PC-3 (cell line): ENCODE measurements at regions not wholly inside any gene's neighbourhood (a gene's known extent, or its start where the extent isn't known, plus 50 kb on each side); places are given as distances from the start of the nearest gene placed in this dataset.

Experiments used
- EZH2phosphoT487 ChIP-seq: fragments of 300-600 bp; sonication (generic); IDR thresholded peaks from 2 replicates; pipeline ENCODE4 v1.6.1; 2018; ENCODE audit warnings: mild to moderate bottlenecking, antibody characterized with exemption, low read length, borderline replicate concordance
- TF ChIP-seq, protein P1 (sequence below): fragments of 300-600 bp; sonication (generic); conservative IDR thresholded peaks from 2 replicates; pipeline ENCODE4 v1.5.1; 2017; ENCODE audit warnings: antibody characterized with exemption, low read depth, mild to moderate bottlenecking, low read length

DNA sequence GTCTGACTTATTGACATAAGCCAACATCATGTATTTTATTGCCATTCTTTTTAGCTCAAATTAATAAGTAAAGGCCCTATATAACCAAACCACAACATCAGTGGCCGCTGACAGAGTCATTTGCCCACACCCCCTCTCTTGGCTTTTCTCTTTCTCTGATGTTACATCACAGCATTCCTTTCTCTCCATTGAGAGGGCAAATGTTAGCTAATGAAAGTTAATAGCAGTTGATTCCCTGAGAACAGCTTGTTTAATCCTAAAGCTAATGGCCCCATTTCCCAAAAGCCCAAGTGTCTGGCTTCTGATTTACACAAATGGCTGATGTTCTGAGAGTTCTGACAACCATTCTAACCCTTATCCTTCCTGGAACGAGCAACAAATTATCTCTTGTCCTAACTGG is 308.8 kb downstream of the SNAPC1 start:
- TF ChIP-seq, protein P1, sequence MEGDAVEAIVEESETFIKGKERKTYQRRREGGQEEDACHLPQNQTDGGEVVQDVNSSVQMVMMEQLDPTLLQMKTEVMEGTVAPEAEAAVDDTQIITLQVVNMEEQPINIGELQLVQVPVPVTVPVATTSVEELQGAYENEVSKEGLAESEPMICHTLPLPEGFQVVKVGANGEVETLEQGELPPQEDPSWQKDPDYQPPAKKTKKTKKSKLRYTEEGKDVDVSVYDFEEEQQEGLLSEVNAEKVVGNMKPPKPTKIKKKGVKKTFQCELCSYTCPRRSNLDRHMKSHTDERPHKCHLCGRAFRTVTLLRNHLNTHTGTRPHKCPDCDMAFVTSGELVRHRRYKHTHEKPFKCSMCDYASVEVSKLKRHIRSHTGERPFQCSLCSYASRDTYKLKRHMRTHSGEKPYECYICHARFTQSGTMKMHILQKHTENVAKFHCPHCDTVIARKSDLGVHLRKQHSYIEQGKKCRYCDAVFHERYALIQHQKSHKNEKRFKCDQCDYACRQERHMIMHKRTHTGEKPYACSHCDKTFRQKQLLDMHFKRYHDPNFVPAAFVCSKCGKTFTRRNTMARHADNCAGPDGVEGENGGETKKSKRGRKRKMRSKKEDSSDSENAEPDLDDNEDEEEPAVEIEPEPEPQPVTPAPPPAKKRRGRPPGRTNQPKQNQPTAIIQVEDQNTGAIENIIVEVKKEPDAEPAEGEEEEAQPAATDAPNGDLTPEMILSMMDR = no peak
- no peak for TF ChIP-seq EZH2phosphoT487
